ENCODE measurements at regions not wholly inside any gene's neighbourhood (a gene's known extent, or its start where the extent isn't known, plus 50 kb on each side); places are given as distances from the start of the nearest gene placed in this dataset.

DNA sequence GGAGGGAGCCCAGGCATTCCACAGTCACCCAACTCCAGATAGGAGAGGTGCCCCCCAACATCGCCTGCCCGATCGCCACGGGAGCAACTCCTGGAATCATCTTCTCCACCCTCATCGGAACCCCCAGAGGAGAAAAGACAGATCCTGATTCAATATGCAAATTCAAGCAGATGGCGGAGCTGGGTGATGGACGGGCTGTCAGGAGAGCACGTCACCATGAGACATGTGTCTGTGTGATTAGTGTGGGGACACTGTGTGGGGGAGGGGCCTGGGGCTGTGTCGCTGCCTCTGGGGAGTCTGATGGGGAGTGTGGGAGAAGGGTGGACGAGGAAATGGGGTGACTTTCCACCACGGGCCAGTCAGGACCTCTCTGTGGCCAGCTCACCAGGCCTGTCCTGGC is 90.2 kb upstream of the CSF3R start:
- DNase-seq, result no peak

GRCh38 chr1:36572142-36572715 is 89.5 kb upstream of the CSF3R start:
- no peak for DNase-seq

DNA sequence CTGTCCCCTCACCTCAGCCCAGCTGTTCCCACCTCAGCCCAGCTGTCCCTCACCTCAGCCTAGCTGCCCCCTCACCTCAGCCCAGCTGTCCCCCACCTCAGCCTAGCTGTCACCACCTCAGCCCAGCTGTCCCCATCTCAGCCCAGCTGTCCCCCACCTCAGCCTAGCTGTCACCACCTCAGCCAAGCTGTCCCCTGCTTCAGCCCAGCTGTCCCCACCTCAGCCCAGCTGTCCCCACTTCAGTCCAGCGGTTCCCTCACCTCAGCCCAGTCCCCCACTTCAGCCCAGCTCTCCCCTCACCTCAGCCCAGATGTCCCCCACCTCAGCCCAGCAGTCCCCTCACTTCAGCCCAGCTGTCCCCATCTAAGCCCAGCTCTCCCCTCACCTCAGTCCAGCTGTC is 88.4 kb upstream of the CSF3R start:
- DNase-seq, result no peak

- DNase-seq, result no peak
Observed at GRCh38 chr1:36570478-36571060, 87.9 kb upstream of the CSF3R start.

DNA sequence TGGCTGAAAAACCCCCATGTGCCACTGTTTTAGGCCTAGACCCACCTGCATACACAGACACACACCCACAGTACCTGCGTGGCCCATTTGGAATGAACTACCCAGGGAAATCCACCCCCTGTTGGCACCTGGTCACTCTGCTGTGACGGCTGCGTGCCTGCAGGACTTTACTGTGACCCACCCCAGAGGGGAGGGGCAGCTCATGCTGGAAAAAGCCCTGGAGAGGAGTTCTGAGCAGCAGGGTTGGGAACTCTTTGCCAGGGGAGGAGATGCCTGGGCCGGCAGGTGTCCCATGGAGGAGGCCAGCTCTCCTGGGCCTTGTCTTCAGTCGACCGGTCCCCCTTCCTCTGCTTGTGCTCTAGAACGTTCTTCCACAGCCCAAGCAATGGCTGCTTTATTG is 87.3 kb upstream of the CSF3R start:
- no peak for DNase-seq

GRCh38 chr1:36567601-36568341 is 85.1 kb upstream of the CSF3R start:
- no peak for DNase-seq

DNA sequence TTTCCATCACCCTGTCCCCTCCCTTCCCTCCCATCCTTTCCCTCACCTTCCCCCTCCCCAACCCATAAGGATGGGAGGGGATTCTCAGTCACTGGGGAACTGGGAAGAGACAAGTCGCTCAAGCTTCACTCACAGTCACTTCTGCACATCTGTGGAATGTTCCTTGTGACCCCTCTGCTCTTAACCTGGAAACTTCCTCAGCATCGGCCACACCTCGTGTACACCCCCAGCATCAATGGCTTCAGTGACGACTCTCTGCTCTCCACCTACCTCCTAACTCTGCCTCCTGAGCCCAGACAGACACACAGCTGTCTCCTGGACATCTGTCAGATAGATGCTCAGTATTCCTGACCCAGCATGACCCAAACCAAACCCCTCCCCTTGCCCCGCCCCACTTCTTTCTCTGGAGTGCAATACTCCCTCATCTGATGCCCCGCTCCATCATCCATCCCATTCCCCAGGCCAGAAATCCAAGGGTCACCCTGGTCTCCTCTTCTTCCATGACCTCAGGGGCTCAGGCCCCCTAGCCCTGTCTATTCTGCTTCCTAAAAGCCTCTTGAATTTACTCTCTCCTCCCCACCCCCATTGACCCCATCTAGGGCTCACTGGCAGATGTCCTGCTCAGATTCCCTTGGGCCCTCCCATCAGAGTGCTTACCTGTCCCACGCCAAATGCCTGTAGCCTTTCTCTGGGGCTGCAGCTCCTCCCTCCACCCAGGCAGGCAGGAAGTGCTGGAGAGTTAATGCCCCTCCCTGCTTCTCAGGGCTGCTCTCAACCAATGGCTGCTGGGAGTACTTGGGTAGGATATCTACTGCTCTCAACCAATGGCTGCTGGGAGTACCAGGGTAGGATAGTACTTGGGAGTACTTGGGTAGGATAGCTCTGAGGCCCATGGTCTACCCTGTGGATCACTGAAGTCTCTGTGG is 83.1 kb upstream of the CSF3R start:
- no peak for DNase-seq

GRCh38 chr1:36562181-36562685 is 79.5 kb upstream of the CSF3R start:
- DNase-seq, result no peak

- DNase-seq, result no peak
Observed at GRCh38 chr1:36561361-36561724, 78.6 kb upstream of the CSF3R start.

GRCh38 chr1:36560621-36561360 is 78.1 kb upstream of the CSF3R start:
- no peak for DNase-seq

- no peak for DNase-seq
Observed at GRCh38 chr1:36560177-36560576, 77.5 kb upstream of the CSF3R start.

- no peak for DNase-seq
Observed at GRCh38 chr1:36559061-36559460, 76.3 kb upstream of the CSF3R start.

- DNase-seq, result no peak
Observed at GRCh38 chr1:36557041-36558000, 74.6 kb upstream of the CSF3R start.

- no peak for DNase-seq
Observed at GRCh38 chr1:36555041-36555440, 72.3 kb upstream of the CSF3R start.

GRCh38 chr1:36554323-36554628 is 71.6 kb upstream of the CSF3R start:
- no peak for DNase-seq

DNA sequence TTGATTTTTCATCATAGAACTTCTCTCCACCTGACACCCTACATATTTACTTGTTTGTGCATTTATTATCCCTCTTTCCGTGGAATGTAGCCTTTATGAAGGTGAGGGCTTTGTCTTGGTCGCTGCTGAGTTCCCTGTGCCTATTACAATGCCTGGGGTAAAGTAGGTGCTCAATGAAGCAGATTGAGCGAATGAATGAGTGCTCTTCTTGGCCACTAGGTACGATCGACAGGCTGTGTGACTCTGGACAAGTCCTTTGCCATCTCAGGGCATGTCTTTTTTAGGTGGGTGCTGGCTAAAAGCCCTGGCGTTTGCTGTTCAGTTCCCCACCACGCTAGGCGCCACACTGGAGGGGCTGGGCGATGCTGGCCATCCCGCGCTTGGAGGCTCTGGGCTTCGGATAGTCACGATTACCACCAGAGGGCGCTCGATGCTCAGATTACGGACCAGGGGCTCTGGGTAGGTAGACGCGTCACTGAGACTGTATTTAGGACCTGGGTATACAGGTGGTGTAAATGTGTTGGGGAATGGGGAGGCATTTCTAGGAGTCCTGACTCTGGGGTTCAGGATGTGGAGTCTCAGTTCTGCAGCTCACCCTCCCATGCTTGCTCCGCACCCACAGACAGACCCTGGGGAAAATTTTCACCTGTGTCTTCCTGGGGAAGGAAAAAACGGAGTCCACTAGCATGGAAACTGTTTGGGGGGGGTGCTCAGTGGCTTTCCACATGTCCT is 71.0 kb upstream of the CSF3R start:
- DNase-seq, result peak; percentile 84

DNA sequence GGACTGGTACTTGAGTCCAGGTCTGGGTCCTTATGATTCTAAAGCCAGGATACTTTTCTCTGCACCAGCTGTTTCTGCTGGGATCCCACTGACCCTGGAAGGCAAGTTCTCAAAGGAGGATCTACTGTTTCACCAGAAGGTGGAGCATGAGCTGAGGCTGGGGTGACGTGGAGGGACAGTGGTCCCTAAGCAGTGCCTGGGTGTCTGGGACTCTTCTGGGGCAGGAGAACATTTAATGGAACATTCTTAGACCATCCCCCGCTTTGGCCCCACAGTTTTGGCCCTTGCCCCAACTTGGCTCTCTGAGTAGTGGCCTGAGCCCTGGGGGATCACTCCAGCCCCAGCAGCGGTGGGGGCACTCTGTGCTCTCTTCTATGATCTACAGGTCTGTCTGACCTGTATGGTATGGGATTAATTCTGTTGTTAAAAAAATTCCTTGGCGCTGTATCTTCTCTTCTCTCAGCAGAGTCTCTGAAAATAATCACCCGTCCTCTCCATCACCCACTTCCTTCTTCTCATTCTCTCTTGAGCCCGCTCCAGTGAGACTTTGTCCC is 60.3 kb upstream of the CSF3R start:
- no peak for DNase-seq

DNA sequence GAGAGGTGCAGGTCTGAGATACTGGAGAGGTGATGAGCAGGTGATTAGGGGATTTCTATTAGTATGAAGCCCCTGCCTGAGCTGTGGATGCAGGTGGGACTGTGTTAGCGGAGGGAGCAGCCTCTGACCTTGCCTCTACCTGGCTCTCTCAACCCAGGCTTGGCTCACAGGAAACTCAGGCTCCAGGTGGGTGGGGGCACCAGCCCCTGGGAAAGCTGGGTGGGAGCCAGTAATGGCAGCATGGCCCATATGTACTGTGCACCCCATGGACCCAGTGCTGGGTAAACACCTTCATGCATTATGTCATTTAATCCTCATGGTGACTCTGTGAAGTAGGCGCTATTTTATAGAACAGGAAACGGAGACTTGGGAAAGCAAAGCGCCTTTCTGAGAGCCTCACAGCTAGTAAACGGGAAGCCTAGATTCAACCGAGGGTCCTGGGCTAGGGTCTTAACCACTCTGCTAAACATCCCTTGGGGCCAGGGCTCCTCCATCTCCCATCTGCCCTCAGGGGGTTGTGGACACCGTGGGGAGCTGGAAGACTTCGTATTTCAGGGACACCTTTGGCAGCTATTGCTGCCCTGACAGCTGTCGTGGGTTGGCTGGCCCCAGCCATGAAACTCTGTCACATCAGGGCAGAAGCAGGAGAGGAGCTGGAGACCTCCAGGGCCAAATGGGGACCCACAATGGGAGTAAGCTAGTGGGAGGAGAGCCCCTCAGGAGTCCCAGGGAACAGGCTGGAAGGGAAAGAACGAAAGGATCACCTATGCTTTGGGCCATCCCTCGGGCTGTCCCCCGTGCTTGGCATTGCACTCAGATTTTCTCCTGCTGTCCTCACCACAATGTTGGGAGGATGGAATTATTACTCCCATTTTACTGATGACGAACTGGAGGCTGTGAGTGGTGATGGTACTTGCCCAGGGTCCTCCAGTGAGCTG is 59.6 kb upstream of the CSF3R start:
- no peak for DNase-seq

- DNase-seq, result no peak
Observed at GRCh38 chr1:36540056-36540455, 57.3 kb upstream of the CSF3R start.

Data from stimulated activated CD4-positive, alpha-beta T cell treated with anti-CD3 and anti-CD28 coated beads, Interleukin-15, amount 100 ng/mL, for 24 hours (primary cell).